SU-DHL-6 (cell line): ENCODE measurements at regions not wholly inside any gene's neighbourhood (a gene's known extent, or its start where the extent isn't known, plus 50 kb on each side); places are given as distances from the start of the nearest gene placed in this dataset.

Source experiments
- EZH2phosphoT487 ChIP-seq: fragments of 200-600 bp; sonication (generic), shearing (Covaris generic); conservative IDR thresholded peaks from 2 replicates; pipeline ENCODE4 v1.6.1; 2018; ENCODE audit warnings: mild to moderate bottlenecking, antibody characterized with exemption, low read length, moderate library complexity, mixed read lengths
- TF ChIP-seq, protein P1 (sequence below): fragments of 200-600 bp; sonication (generic); IDR thresholded peaks from one replicate; pipeline ENCODE4 v1.5.1; 2017; ENCODE audit warnings: antibody characterized with exemption, mild to moderate bottlenecking, low read length, moderate library complexity; ENCODE audit not compliant: insufficient read depth, poor library complexity, severe bottlenecking

DNA sequence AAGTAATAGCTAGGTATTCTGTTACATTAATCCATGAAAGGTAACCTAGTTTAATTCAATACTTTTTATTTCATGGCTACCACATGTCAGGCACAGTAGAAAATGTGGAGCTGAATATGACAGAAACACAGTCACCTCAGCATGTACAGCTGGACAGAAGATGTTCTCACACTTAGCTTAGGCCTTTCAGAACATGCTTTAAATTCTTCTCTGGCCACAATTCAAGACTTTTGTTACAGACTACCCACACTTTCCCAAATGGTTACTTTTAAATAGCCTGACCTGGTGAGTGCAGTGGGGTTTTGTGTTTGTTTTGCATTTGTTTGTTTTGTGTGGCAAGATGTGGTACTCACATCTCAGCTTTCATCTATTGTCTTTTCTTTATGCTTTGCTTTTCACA lies 1079.5 kb downstream of the IGSF11 start:
- TF ChIP-seq, protein P1, sequence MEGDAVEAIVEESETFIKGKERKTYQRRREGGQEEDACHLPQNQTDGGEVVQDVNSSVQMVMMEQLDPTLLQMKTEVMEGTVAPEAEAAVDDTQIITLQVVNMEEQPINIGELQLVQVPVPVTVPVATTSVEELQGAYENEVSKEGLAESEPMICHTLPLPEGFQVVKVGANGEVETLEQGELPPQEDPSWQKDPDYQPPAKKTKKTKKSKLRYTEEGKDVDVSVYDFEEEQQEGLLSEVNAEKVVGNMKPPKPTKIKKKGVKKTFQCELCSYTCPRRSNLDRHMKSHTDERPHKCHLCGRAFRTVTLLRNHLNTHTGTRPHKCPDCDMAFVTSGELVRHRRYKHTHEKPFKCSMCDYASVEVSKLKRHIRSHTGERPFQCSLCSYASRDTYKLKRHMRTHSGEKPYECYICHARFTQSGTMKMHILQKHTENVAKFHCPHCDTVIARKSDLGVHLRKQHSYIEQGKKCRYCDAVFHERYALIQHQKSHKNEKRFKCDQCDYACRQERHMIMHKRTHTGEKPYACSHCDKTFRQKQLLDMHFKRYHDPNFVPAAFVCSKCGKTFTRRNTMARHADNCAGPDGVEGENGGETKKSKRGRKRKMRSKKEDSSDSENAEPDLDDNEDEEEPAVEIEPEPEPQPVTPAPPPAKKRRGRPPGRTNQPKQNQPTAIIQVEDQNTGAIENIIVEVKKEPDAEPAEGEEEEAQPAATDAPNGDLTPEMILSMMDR, result no peak
- TF ChIP-seq EZH2phosphoT487, result no peak
